Ecto neural progenitor cell (in vitro differentiated cells): ENCODE measurements at regions not wholly inside any gene's neighbourhood (a gene's known extent, or its start where the extent isn't known, plus 50 kb on each side); places are given as distances from the start of the nearest gene placed in this dataset.

Experiments used
- DNase-seq: peaks from one replicate; pipeline ENCODE4 v3.0.0-alpha.2; 2018; ENCODE audit warnings: low spot score

- peak; percentile 90 for DNase-seq
These were observed 203.4 kb downstream of the KIF26A start for GRCh38 chr14:104341532-104342434.

GRCh38 chr14:104342435-104343293 is 204.3 kb downstream of the KIF26A start:
- DNase-seq = no peak

GRCh38 chr14:104343294-104343625 is 204.9 kb downstream of the KIF26A start:
- no peak for DNase-seq

GRCh38 chr14:104343690-104344640 is 205.6 kb downstream of the KIF26A start:
- DNase-seq = peak; percentile 49

DNA sequence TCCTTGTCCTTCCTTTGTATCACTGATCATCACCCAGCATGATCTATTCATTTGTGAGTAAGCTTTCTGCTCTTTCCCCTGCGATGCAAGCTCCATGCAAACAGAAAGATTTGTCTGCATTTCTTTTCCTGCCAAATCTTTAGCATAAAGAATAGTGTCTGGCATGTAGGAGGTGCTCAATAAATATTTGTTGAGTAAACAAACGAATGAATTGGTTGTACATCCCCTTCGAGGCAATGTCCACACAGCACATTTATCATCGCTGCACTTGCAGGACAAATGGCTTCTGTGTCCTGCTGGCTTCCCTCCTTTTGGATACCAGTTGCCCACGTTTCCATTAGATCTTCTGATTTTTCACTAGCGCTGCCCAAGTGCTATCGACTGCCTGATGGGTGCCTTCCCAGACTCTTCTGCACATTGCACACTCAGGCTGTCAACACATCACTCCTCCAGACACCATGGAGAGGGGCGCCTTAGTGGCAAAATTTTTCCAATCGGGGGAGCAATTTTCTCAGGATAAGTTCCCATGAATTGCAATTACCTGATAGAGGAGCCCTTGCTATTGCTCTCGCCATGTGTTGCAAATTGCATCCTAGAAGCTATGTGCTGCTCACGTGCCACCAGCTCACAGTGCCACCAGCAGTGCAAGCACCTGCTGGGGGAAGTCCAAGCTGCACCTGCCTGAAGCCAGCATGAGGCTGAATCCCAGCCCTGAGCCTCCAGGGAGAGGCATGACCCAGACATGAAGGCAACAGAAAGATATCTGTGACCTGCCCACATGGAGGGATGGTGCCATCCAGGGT is 206.6 kb downstream of the KIF26A start:
- no peak for DNase-seq

- peak; percentile 45 for DNase-seq
These were observed 207.5 kb downstream of the KIF26A start for GRCh38 chr14:104345621-104346462.

DNA sequence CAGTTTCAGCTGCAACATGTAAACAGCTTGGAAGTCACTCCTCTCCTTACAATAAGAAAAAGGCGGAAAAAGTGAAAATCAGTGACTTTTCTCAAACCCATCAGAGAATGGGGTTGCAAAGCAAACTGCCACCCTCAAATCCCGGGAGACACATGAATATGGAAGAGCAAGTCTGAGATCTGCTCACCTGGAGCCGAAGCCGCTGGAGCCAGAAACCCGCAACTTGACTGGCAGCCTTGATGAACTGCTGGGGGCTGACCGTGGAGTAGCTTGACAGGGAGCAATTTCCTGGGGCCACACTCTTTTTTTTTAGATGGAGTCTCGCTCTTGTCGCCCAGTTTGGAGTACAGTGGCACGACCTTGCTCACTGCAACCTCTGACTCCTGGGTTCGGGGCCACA is 208.2 kb downstream of the KIF26A start:
- peak; percentile 37 for DNase-seq

DNA sequence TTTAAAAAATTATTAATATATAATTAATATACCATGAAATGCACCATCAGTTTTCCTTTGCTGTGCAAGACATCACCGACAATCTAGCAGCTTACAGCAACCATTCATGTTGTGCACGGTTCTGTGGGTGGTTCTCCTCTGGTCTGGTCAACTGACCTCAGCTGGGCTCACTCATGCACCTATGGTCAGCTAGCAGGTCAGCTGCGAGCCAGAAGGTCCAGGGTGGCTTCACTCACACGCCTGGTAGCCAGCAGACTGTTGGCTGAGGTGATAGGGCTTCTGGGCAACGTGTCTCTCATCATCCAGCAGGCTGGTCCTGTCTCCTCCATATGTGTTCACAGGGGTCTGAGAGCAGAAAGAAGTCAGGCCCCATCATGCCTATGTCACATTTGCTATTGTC is 210.4 kb downstream of the KIF26A start:
- no peak for DNase-seq

DNA sequence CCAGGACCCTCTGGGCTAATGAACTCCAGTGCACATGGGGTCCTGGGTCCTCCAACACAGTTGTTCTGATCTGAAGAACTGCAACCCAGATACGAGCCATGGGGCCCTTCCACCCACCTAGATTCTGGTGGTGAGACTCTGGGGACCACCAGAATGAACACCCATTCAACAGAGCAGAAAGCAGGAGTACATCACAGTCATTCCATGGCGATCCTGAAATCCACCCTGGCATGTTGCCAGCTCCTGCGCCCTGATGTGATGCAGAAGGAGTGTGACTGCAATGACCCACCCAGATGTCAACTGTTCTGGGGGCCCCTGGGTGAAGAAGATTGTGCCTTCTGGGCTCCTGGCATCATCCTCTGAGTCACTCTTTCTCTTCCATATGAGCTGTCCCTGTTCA is 211.6 kb downstream of the KIF26A start:
- DNase-seq = no peak

DNA sequence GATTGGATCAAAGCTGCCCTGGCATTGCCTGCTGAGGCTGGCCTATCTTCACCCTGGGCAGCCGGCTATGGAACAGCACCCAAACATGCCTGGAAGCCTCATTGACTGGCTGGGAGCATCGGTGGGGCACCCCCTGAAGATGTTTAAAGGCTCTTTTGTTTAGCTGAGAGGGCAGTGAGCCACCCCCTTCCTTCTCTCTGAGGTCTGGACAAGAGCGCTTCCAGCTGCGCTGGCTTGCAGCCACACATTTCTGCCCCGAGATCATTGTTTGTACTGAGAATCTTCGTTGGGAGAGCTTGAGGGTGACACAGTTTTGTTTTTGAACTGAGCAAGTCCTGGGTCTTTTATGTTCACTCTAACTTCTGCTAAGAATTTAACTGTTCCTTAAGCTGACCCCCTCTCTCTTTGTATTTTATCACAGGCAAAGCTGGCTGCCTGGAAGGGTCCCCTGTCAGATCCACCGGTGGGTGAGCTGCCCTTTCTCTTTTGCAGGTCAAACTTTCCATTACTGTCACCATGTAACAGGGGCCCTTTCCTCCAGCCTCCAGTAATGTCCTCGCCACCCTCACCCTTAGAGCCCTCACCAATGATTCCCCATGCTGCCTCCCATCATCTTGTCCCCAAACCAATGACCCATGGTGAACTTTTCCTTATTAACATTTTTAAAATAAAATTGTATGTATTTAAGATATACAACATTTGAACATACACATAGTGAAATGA is 212.2 kb downstream of the KIF26A start:
- DNase-seq = peak; percentile 42

- no peak for DNase-seq
These were observed 213.6 kb downstream of the KIF26A start for GRCh38 chr14:104351849-104352492.

- peak; percentile 37 for DNase-seq
These were observed 214.3 kb downstream of the KIF26A start for GRCh38 chr14:104352493-104353220.

DNA sequence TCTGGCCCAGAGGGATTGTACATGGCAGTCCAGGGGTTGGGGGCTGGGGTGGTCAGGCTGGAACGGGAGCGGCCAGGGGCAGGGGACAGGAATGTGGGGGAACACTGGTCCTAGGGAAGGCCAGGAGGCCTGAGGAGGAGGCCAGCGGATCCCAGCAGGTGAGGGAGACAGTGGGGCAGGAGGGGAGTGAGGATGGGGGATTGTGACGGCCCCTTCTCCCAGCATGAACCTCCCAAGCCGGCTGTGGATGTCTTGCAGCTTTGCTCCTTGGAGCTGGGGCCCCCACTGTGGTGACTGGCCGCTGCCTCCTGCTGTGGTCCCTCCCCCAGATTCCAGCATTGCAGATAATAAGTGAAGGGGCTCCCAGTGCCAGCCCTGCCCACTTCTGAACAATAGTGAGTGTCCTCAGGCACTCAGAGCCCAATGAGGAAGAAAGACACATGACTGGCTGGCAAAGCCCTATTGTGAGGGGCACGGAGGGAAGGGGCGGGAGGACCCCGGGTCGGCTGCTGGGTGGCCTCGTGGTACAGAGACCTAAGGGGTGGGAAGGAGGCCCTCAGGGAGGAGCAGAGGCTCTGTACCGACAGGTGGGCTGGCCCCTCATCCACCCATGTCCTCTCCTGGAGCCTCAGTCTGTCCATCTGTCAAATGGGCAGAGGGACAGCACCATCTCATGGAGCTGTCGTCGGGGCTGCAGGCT is 215.0 kb downstream of the KIF26A start:
- peak; percentile 34 for DNase-seq

GRCh38 chr14:104353921-104354701 is 215.7 kb downstream of the KIF26A start:
- peak; percentile 35 for DNase-seq

DNA sequence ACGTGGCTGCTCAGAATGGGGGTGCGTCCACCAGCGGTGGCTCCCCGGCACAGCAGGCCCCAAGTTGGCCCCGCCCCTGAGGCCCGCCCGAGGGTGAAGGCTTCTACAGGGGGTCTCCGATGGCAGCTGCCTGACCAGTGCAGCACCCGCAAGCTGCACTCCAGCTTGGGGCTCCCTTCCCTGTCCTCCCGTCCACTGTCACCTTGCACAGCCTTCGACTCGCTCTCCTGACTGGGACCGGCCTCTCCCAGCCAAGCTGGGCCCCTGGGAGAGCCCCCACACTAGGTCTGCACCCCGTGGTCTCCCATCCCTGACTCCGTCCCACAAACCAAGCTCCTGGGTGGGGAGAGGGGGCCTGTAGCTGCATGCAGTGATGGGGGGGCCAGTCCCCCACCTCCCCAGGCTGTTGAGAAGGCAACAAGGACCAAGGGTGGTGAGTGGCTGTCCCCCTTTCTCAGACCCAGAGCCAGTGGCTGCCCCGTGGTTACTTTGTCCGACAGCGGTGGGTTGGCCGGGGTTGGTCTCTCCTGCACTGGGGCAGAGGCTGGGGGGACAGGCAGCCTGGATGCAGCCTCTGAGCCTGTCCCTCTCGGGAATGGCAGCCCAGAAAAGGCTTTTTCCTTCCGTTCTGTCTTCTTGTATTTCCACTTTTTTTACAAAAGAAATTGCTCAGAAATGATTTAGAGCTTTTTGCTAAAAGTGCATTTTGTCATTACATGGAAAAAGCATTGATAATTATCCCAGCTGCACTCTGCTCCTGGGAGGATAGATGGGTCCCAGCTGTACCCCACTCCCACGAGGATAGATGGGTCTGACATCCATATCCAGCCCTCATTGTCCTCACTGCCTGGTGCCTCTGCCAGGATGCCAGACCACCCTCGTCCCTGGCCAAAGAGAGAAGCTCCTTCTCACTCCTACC is 217.0 kb downstream of the KIF26A start:
- no peak for DNase-seq
